Posterior vena cava (tissue), 2 donors: ENCODE measurements at regions not wholly inside any gene's neighbourhood (a gene's known extent, or its start where the extent isn't known, plus 50 kb on each side); places are given as distances from the start of the nearest gene placed in this dataset.
"Not testable (repeated sequence)": the region's sequence is repeated elsewhere in the genome, so short reads cannot be mapped to it uniquely, and the experiment has no call there.

Experiments
- DNase-seq: peaks from one replicate; pipeline ENCODE4 v3.0.0-alpha.2; 2020; ENCODE audit warnings: low spot score
- intact Hi-C, 2 donors: fragments of 100-400 bp; cut with DNase I; formaldehyde crosslinking; loops; one replicate each; pipeline versions ENCODE4 v1.14.1 to v1.14.2; 2022 to 2023
- donor health status: DM: yes; HTN: yes; CAD: no.
- donor health status: DM: yes; HTN: yes; CAD: no.

GRCh38 chr3:36032180-36033047, 347.9 kb upstream of the STAC start:
- DNase-seq, result no peak
- intact Hi-C loops, result no loop called here

GRCh38 chr3:36058404-36059030, 321.8 kb upstream of the STAC start:
- intact Hi-C loops, result no loop called here
- DNase-seq, result no peak

GRCh38 chr3:36060950-36061349, 319.4 kb upstream of the STAC start:
- intact Hi-C loops, result no loop called here
- DNase-seq, result no peak

- no peak for DNase-seq
- intact Hi-C loops, result no loop called here
These were observed 316.3 kb upstream of the STAC start for GRCh38 chr3:36063992-36064391.

GRCh38 chr3:36065321-36065720, 315.0 kb upstream of the STAC start:
- DNase-seq, result no peak
- intact Hi-C loops, result no loop called here

- intact Hi-C loops, result no loop called here
- DNase-seq, result no peak
These were observed 304.8 kb upstream of the STAC start for GRCh38 chr3:36075491-36075890.

- intact Hi-C loops, result no loop called here
- DNase-seq, result no peak
These were observed 303.0 kb upstream of the STAC start for GRCh38 chr3:36077320-36077719.

- intact Hi-C loops, result not testable (repeated sequence)
- peak; percentile 62 for DNase-seq
These were observed 297.3 kb upstream of the STAC start for GRCh38 chr3:36082958-36083357.

- intact Hi-C loops, result no loop called here
- DNase-seq, result no peak
These were observed 285.1 kb upstream of the STAC start for GRCh38 chr3:36095238-36095637.

- intact Hi-C loops, result no loop called here
These were observed 283.1 kb upstream of the STAC start for GRCh38 chr3:36097209-36097608.

GRCh38 chr3:36114353-36114752, 266.0 kb upstream of the STAC start:
- intact Hi-C loops, result no loop called here
- DNase-seq, result no peak

More at GRCh38 chr3:36097209-36097608, 283.1 kb upstream of the STAC start:
- no peak for DNase-seq

GRCh38 chr3:36124118-36124796, 256.0 kb upstream of the STAC start:
- no peak for DNase-seq
- intact Hi-C loops, result no loop called here

GRCh38 chr3:36132214-36132613, 248.1 kb upstream of the STAC start:
- DNase-seq, result no peak
- intact Hi-C loops, result no loop called here

GRCh38 chr3:36135863-36136262, 244.4 kb upstream of the STAC start:
- intact Hi-C loops, result no loop called here
- DNase-seq, result no peak

GRCh38 chr3:36142746-36143145, 237.6 kb upstream of the STAC start:
- intact Hi-C loops, result no loop called here

GRCh38 chr3:36146404-36146803, 233.9 kb upstream of the STAC start:
- intact Hi-C loops, result no loop called here
- no peak for DNase-seq

More at GRCh38 chr3:36142746-36143145, 237.6 kb upstream of the STAC start:
- DNase-seq, result no peak

GRCh38 chr3:36147934-36148558, 232.3 kb upstream of the STAC start:
- intact Hi-C loops, result no loop called here
- no peak for DNase-seq

- intact Hi-C loops, result no loop called here
- no peak for DNase-seq
These were observed 230.8 kb upstream of the STAC start for GRCh38 chr3:36149447-36149865.

- intact Hi-C loops, result no loop called here
- no peak for DNase-seq
These were observed 224.8 kb upstream of the STAC start for GRCh38 chr3:36155515-36155914.

GRCh38 chr3:36164400-36164799, 215.9 kb upstream of the STAC start:
- no peak for DNase-seq
- intact Hi-C loops, result no loop called here
